Caco-2 (cell line): ENCODE measurements at regions not wholly inside any gene's neighbourhood (a gene's known extent, or its start where the extent isn't known, plus 50 kb on each side); places are given as distances from the start of the nearest gene placed in this dataset.
"Not testable (repeated sequence)": the region's sequence is repeated elsewhere in the genome, so short reads cannot be mapped to it uniquely, and the experiment has no call there.

ENCODE experiments used
- BruUV-seq: library from RNA; stranded (reverse); fragments of 400-500 nt; replicated peaks from 2 replicates; lab custom pipeline; 2021; lab: Mats Ljungman, UMichigan
- CTCF ChIA-PET: fragments of 300-600 bp; sonication (Branson Sonifier 250); formaldehyde crosslinking; loops from one replicate; lab custom pipeline; 2022; ENCODE audit warnings: antibody characterized with exemption; lab: Charles Lee
- POLR2A ChIA-PET: fragments of 300-600 bp; sonication (Branson Sonifier 250); formaldehyde crosslinking; loops from one replicate; lab custom pipeline; 2022; ENCODE audit warnings: antibody characterized with exemption; lab: Charles Lee
- DNase-seq, 2 experiments: peaks; one replicate each; pipeline versions ENCODE4 v3.0.0 to v3.0.0-alpha.2; 2020 to 2022
- H3K27me3 ChIP-seq: replicated peaks from 2 replicates; pipeline ENCODE4 v1.6.0; 2011; ENCODE audit warnings: low read length; ENCODE audit not compliant: control insufficient read depth, insufficient read depth
- H3K36me3 ChIP-seq: 2 replicates; pipeline ENCODE4 v1.5.1; 2011; ENCODE audit warnings: low read length; ENCODE audit not compliant: control insufficient read depth, insufficient read depth
- H3K4me1 ChIP-seq: fragments of 250-450 bp; sonication (Bioruptor Pico); 2 replicates; pipeline ENCODE4 v1.5.1; 2020; ENCODE audit warnings: mild to moderate bottlenecking
- H3K4me3 ChIP-seq: 2 replicates; pipeline ENCODE4 v1.5.1; 2011; ENCODE audit warnings: low read depth, mild to moderate bottlenecking, control low read depth, low read length
- H3K9me3 ChIP-seq: fragments of 250-450 bp; sonication (Bioruptor Pico); 2 replicates; pipeline ENCODE4 v1.5.1; 2020; ENCODE audit warnings: mild to moderate bottlenecking, moderate library complexity
- H3K27ac Mint-ChIP-seq: one replicate; pipeline ENCODE4 v1.8.0; 2022; ENCODE audit warnings: mixed read lengths; ENCODE audit not compliant: unreplicated experiment
- H3K27me3 Mint-ChIP-seq: one replicate; pipeline ENCODE4 v1.8.0; 2022; ENCODE audit warnings: mixed read lengths; ENCODE audit not compliant: insufficient read depth, unreplicated experiment
- H3K36me3 Mint-ChIP-seq: one replicate; pipeline ENCODE4 v1.8.0; 2022; ENCODE audit warnings: mild to moderate bottlenecking, mixed read lengths; ENCODE audit not compliant: insufficient read depth, unreplicated experiment
- H3K4me1 Mint-ChIP-seq: one replicate; pipeline ENCODE4 v1.8.0; 2022; ENCODE audit warnings: low read depth, mixed read lengths; ENCODE audit not compliant: unreplicated experiment
- H3K4me3 Mint-ChIP-seq: one replicate; pipeline ENCODE4 v1.8.0; 2022; ENCODE audit warnings: mild to moderate bottlenecking, moderate library complexity, mixed read lengths; ENCODE audit not compliant: unreplicated experiment
- H3K9me3 Mint-ChIP-seq: one replicate; pipeline ENCODE4 v1.8.0; 2022; ENCODE audit warnings: mixed read lengths; ENCODE audit not compliant: unreplicated experiment
- CTCF ChIP-seq, 2 experiments: fragments of 200-600 bp in 1 of 2; IDR thresholded peaks; 1 replicate in 1 of 2; 2 replicates in 1 of 2; pipeline versions ENCODE4 v1.5.1 to v1.8.0; 2011 to 2022; ENCODE audit warnings: antibody characterized with exemption in 1 of 2, control low read depth in 1 of 2, inconsistent platforms in 1 of 2, low read depth in 1 of 2, low read length in 1 of 2, mild to moderate bottlenecking in 1 of 2, moderate library complexity in 1 of 2; ENCODE audit not compliant: insufficient read depth in 1 of 2, severe bottlenecking in 1 of 2, unreplicated experiment in 1 of 2
- intact Hi-C: fragments of 100-400 bp; cut with micrococcal nuclease; formaldehyde crosslinking; loops from one replicate; pipeline ENCODE4 v1.10.0; 2022; ENCODE audit not compliant: unreplicated experiment

GRCh38 chr5:44051591-44051990 lies 337.6 kb downstream of the FGF10 start:
- intact Hi-C loops, result no loop called here
- no TSS peak for BruUV-seq
- H3K27me3 ChIP-seq, result no peaks in the 10 kb centered on the region
- no peak for TF ChIP-seq CTCF (IDR thresholded peaks at IDR 0.05; ENCODE audit: insufficient read depth in 1 of 2, low read depth in 1 of 2, low read length in 1 of 2, severe bottlenecking in 1 of 2, unreplicated experiment in 1 of 2)
- no peaks in the 10 kb centered on the region for H3K9me3 Mint-ChIP-seq
- ChIA-PET POLR2A (no interaction called here), CTCF (no interaction called here)
- H3K36me3 Mint-ChIP-seq, result no peaks in the 10 kb centered on the region
- no peaks in the 10 kb centered on the region for H3K4me1 Mint-ChIP-seq
- DNase-seq, result no peak
- H3K9me3 ChIP-seq, result no peaks in the 10 kb centered on the region
- H3K27ac Mint-ChIP-seq, result no peak overlapping the region
- H3K4me3 Mint-ChIP-seq, result no peak overlapping the region
- no peaks in the 10 kb centered on the region for H3K4me1 ChIP-seq
- no peaks in the 10 kb centered on the region for H3K36me3 ChIP-seq
- no peak overlapping the region for H3K4me3 ChIP-seq
- H3K27me3 Mint-ChIP-seq, result no peaks in the 10 kb centered on the region

DNA sequence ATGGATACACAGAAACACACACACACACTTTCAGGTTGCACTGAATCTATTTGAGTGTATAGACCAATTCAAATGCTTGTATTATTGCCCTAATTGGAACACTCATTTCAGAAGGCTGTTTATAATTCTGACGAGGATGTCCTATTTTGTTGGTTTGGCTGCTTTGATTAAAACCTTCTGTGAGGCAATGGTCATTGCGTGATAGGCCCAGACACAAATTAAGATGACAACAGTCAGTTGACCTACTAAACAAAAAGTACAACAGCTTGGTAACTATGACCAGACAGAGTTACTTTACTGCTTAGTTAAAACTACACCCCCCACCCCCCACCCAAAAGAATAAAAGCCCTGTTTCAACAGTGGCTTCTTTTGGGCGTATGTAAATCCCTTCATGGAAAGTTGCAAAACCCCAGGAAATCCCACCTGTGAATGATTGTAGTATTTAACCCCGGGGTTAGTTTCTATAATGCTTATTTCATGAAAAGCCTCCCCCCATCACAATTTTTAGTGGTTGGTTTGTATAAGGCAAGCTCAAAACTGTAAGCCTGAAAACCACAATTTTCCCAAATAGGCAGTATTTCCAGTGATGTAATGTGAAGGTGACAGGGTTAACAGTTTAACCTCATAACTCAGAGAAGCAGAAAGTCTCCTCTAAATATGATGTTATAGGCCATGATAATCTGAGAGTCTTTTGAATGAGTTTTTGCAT lies 340.8 kb downstream of the FGF10 start:
- Histone ChIP-seq H3K9me3 (no peaks in the 10 kb centered on the region), H3K4me1 (no peaks in the 10 kb centered on the region), H3K36me3 (no peaks in the 10 kb centered on the region), H3K27me3 (no peaks in the 10 kb centered on the region), H3K4me3 (no peak overlapping the region)
- ChIA-PET POLR2A (no interaction called here), CTCF (no interaction called here)
- no peak for TF ChIP-seq CTCF (IDR thresholded peaks at IDR 0.05; ENCODE audit: insufficient read depth in 1 of 2, low read depth in 1 of 2, low read length in 1 of 2, severe bottlenecking in 1 of 2, unreplicated experiment in 1 of 2)
- peaks cover 15% of the 10 kb centered on the region for H3K9me3 Mint-ChIP-seq
- intact Hi-C loops, result no loop called here
- no peaks in the 10 kb centered on the region for H3K36me3 Mint-ChIP-seq
- BruUV-seq, result no TSS peak
- no peaks in the 10 kb centered on the region for H3K27me3 Mint-ChIP-seq
- no peak for DNase-seq
- H3K4me1 Mint-ChIP-seq, result no peaks in the 10 kb centered on the region
- H3K27ac Mint-ChIP-seq, result no peak overlapping the region
- no peak overlapping the region for H3K4me3 Mint-ChIP-seq

DNA sequence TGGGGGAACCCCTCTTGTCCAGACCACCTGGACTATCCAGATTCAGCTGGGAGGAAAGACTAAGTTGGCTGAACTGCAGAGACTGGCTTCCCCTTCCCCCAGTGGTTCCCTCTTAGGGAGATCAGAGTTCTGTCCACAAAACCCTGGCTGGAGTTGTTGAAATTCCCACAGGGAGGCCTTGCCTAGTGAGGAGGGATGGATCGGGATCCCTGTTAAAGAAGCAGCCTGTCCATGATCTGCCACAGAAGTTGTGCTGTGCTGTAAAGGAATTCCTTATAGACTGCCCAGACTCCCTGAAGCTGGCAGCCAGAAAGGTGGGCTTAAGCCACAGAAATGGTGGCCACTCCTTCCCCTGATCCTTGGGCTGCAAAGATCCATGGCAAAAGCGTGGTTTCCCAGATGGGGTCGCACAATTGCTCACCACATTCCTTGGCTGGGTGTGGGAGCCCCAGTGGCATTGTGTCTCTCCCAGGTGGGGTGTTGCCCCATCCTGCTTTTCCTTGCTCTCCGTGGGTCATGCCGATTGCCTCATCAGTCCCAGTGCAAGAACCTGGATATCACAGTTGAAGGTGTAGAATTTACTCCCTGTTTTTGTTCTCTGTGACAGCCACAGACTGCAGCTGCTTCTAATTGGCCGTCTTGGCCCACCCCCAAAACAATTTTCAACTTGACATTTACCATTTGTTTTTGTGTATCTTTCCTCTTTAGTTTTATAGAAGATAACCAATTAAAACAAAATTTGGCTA lies 342.4 kb downstream of the FGF10 start:
- CTCF ChIA-PET, result no interaction called here

DNA sequence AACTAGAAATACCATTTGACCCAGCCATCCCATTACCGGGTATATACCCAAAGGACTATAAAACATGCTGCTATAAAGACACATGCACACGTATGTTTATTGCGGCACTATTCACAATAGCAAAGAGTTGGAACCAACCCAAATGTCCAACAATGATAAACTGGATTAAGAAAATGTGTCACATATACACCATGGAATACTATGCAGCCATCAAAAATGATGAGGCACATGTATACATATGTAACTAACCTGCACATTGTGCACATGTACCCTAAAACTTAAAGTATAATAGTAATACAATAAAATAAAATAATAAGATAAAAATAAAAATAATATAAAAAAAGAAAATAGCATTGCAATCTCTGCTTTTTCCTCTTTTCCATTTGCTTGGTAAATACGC lies 344.7 kb downstream of the FGF10 start:
- H3K4me1 ChIP-seq, DNase-seq, BruUV-seq, H3K9me3 ChIP-seq, intact Hi-C loops, H3K27me3 Mint-ChIP-seq, H3K36me3 ChIP-seq, H3K27me3 ChIP-seq, H3K4me3 ChIP-seq, H3K27ac Mint-ChIP-seq, H3K4me1 Mint-ChIP-seq, H3K4me3 Mint-ChIP-seq, POLR2A ChIA-PET, H3K36me3 Mint-ChIP-seq, CTCF ChIA-PET: not testable (repeated sequence)
- H3K9me3 Mint-ChIP-seq, result peaks cover 15% of the 10 kb centered on the region

More for the DNA sequence above, 342.4 kb downstream of the FGF10 start:
- Mint-ChIP-seq H3K4me1 (no peaks in the 10 kb centered on the region), H3K36me3 (no peaks in the 10 kb centered on the region), H3K27ac (no peak overlapping the region), H3K27me3 (no peaks in the 10 kb centered on the region), H3K4me3 (no peak overlapping the region), H3K9me3 (peaks cover 15% of the 10 kb centered on the region)
- H3K4me1 ChIP-seq, result no peaks in the 10 kb centered on the region
- H3K4me3 ChIP-seq, result no peak overlapping the region
- intact Hi-C loops, result no loop called here
- no peaks in the 10 kb centered on the region for H3K27me3 ChIP-seq
- DNase-seq, result no peak
- TF ChIP-seq CTCF (IDR thresholded peaks at IDR 0.05; ENCODE audit: insufficient read depth in 1 of 2, low read depth in 1 of 2, low read length in 1 of 2, severe bottlenecking in 1 of 2, unreplicated experiment in 1 of 2), result no peak
- BruUV-seq, result no TSS peak
- POLR2A ChIA-PET, result no interaction called here
- H3K9me3 ChIP-seq, result no peaks in the 10 kb centered on the region
- H3K36me3 ChIP-seq, result no peaks in the 10 kb centered on the region
